GM10847 (cell line): ENCODE measurements at regions not wholly inside any gene's neighbourhood (a gene's known extent, or its start where the extent isn't known, plus 50 kb on each side); places are given as distances from the start of the nearest gene placed in this dataset.

Source experiments
- POLR2A ChIP-seq: IDR thresholded peaks from 2 replicates; pipeline ENCODE4 v1.6.1; 2011; ENCODE audit not compliant: insufficient read length; ENCODE audit errors: extremely low read depth

DNA sequence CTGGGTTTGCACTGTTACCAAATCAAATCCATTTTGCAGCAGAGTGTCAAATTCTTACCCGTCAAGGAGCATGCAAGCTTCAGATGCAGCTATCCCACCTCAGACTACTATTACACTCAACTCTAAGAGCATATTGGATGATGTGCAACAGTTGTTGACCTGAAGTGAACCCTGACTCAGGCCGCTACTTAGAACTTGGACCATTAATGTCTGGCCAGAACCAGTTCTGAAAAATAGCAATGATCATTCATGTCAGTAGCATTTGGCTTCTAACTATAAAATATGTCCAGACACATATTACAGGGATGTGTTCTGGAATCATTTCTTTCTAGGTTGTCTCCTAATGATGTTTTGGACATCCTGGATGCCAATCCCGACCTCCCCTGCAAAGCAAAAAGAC lies 135.5 kb upstream of the PKDCC start:
- TF ChIP-seq POLR2A: no peak

- no peak for TF ChIP-seq POLR2A
Measured at GRCh38 chr2:41912776-41913175, 135.0 kb upstream of the PKDCC start.

- TF ChIP-seq POLR2A: no peak
Measured at GRCh38 chr2:41913311-41913710, 134.5 kb upstream of the PKDCC start.

- TF ChIP-seq POLR2A: no peak
Measured at GRCh38 chr2:41913921-41914609, 133.8 kb upstream of the PKDCC start.

DNA sequence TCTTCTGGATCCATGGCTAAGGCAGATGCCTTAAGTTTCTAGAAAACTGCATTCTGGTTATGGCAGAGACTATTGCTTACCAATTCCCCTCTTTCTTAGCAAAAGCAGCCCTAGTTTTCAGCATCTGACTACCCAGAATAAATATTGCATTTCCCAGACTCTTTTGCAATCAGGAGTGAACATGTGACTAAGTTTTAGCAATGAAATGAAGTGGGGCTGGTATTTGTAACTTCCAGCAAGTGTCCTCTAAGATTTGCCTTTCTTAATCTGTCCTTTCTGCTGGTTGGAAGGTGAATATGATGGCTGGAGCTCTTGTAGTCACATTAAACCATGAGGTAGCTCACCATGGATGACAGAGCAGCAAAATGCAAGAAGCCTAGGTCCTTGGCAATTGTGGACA lies 132.9 kb upstream of the PKDCC start:
- no peak for TF ChIP-seq POLR2A

DNA sequence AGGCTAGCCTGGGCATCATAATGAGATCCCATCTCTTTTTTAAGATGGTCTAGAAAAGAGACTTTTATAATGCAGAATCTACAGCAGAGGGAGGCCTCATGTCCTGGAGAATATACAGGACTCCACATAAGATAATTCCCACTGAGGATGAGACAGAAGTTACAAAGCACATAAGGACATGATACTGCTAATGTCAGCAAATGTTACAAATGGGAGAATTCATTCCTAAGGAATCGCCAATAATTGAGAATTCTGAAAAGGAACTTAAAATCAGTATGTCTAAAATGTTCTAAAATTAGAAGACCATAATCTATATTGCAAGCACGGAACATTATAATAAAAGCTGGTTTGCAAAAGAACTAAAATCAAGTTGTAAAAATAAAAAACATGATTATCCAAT lies 131.6 kb upstream of the PKDCC start:
- no peak for TF ChIP-seq POLR2A

DNA sequence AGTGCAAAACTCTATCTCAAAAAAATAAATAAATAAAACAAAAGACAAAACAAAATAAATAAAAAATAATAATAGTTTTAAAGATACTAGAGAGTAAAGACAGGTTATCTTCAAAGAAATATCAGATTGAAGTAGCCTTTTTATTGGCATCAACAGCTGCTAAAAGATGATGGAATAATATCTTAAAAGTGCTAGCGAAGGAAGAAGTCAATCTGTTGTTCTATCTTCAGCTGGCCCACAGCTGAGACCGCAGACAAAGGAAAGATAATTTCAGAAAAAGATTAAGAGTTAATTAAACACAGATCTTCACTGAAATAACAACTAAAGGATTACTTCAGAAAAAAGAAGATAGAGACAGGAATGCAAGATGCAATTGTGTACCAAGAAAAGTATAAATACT lies 130.2 kb upstream of the PKDCC start:
- TF ChIP-seq POLR2A: no peak

DNA sequence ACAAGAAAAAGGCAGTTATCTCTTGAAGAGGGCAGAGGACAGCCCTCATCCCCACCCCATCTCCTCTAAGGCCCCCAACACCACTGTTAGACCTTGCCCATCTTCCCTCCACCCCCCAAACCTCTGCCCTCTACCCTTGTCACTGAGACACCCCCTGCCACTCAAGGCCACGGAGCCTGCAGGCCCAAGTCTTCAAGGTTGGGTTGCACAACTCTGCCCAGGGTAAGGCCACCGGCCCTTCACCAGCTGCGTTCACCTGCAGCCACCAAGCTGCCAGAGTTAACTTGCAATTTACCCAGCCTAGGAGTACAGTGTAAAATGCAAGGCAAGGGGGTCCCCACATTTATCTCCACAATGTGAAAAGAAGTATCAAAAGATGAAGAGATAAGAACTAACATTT lies 128.7 kb upstream of the PKDCC start:
- TF ChIP-seq POLR2A: no peak

DNA sequence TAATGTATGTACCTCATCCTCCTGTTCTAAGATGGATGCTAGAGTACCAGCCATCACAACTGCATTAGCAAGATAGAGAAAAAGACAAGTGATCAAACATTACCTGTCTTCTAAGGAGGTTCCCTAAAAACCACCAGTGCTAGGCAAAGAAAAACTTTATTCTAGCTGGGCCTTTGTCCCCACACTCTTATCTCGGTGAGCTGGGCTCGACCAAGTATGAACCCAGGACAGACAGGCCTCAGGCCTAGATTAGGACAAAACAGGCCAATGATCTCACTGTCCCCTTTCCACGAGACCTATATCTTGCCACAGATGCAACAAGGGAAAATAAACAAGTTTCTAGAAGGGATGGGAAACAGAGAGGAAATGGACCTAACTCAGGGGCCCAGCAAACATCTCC lies 127.6 kb upstream of the PKDCC start:
- no peak for TF ChIP-seq POLR2A

- no peak for TF ChIP-seq POLR2A
Measured at GRCh38 chr2:41920812-41921211, 127.0 kb upstream of the PKDCC start.

DNA sequence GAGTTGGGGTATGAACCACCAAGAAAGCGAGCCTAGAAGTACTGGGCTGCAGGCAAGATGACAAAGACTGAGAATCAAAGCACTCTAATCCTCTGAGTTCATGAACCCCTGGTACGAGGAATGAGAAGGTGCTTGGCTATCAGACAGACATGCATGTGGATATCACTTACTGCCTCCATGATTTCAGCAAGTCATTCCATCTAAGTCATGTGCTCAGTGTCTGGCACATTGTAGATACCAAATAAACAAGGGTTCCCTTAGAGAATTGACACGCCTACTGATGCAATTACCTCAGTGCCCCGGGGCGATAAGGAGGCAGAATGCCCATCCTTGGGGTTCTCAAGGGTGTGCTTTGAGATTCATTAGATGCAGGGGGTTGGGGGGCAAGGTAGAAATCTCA lies 125.6 kb upstream of the PKDCC start:
- TF ChIP-seq POLR2A: no peak

GRCh38 chr2:41923156-41923786 lies 124.5 kb upstream of the PKDCC start:
- no peak for TF ChIP-seq POLR2A

DNA sequence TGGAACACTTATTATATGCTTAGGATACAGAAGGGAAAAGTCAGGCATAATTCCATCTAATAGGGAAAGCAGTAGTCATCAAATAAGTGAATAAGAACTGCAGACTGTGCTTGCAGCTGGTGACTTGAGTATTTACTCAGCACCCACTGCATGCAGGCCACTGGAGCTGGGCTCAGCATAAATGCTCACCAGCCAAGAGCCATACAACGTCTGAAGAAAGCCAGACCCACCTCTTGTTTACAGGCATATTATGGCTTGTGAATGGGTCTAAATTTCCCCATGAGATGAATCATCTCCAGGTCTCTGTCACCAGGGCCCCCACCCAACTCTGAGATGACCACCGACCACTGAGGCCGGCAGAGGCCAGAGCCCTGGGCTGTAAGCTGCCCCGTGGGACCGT lies 123.8 kb upstream of the PKDCC start:
- TF ChIP-seq POLR2A: no peak

DNA sequence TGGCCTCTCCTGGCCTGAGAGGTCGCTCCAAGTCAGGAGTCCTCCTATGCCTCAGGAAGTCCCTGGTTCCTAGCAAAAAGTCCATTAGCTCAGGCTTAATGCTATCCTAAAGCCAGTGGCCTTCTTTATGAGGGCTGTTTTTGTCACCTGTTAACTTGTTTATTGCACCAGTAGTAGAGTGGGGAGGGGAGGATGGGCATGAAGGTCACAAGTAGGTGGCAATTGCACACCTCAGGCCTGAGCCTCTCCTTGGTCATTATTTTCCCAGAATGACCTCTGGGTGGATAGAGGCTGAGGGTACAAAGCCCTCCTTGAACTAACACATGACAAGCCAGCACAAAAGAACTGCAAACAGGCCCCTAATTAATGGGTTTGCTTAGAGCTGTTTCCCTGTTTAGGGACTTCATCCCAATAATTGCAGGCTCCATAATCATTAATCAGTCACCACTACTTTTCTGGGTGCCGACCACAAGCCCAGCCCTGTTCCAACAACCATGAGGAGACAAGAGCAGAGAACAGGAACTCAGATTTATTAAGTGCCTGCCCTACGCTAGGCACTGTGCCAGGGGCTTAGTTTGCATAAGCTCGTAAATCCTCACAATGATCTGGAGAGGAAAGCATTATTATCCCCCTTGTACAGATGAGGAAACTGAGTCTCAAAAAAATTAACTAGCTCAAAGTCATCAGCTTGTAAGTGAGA lies 123.0 kb upstream of the PKDCC start:
- no peak for TF ChIP-seq POLR2A

DNA sequence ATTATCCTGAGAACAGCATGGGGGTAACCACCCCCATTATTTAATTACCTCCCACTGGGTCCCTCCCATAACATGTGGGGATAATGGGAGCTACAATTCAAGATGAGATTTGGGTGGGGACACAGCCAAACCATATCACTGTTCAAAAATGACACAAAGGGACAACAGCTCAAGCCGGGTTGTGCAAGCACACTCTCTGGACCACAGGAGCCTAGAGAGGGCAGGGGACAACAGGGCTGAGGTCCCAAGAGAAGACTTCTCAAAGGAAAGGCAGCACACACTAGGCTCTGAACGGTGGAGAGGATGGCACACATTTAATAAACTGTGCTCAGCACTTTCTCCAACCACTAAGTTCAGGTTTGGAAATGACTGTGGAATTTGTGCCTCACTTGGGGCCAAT lies 122.1 kb upstream of the PKDCC start:
- TF ChIP-seq POLR2A: no peak
